ENCODE measurements at regions not wholly inside any gene's neighbourhood (a gene's known extent, or its start where the extent isn't known, plus 50 kb on each side); places are given as distances from the start of the nearest gene placed in this dataset.

- WGBS, 4 donors, result 58 to 98% (median 94%) methylated on average over 3 of the region's 3 CpGs
- TF ChIP-seq CTCF (IDR thresholded peaks at IDR 0.05) (no peak), POLR2A (IDR thresholded peaks at IDR 0.05) (no peak)
- intact Hi-C loops (cut with DNase I), result no loop called here
Observed at GRCh38 chr12:92299744-92300143, 154.1 kb upstream of the BTG1 start.

DNA sequence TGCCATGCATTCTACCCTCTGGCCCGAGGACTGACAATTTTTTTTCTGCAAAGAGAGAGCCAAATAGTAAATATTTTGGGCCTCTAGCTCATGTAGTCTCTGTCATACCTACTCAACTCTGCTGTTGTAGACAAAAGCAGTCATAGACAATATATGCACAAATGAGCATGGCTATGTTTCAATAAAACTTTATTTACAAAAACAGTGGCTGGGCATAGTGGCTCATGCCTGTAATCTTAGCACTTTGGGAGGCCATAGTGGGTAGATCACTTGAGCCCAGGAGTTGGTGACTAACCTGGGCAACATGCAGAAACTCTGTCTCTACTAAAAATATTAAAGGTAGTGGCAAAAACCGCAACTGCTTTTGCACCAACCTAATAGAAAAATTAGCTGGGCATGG lies 153.7 kb upstream of the BTG1 start:
- no peak for TF ChIP-seq POLR2A (IDR thresholded peaks at IDR 0.05)
- no peak for TF ChIP-seq CTCF (IDR thresholded peaks at IDR 0.05)
- Histone ChIP-seq H3K27ac (peak overlapping the region in 1 of 12 donors; percentile 84), H3K4me1 (peaks cover 0 to 36% (median 10%) of the 10 kb centered on the region in 12 donors), H3K27me3 (no peaks in the 10 kb centered on the region), H3K9me3 (no peaks in the 10 kb centered on the region), H3K36me3 (no peaks in the 10 kb centered on the region), H3K4me3 (no peak overlapping the region)
- intact Hi-C loops (cut with DNase I), result no loop called here
- DNase-seq (no peak), ATAC-seq (no peak)
- WGBS, 4 donors, result 77 to 98% (median 88%) methylated on average over 2 of the region's 2 CpGs

More at GRCh38 chr12:92299744-92300143, 154.1 kb upstream of the BTG1 start:
- no peaks in the 10 kb centered on the region for H3K9me3 ChIP-seq
- H3K27ac ChIP-seq, result no peak overlapping the region
- H3K27me3 ChIP-seq, result no peaks in the 10 kb centered on the region
- H3K4me3 ChIP-seq, result no peak overlapping the region
- peaks cover 0 to 38% (median 13%) of the 10 kb centered on the region in 12 donors for H3K4me1 ChIP-seq
- DNase-seq (no peak), ATAC-seq (no peak)
- no peaks in the 10 kb centered on the region for H3K36me3 ChIP-seq

DNA sequence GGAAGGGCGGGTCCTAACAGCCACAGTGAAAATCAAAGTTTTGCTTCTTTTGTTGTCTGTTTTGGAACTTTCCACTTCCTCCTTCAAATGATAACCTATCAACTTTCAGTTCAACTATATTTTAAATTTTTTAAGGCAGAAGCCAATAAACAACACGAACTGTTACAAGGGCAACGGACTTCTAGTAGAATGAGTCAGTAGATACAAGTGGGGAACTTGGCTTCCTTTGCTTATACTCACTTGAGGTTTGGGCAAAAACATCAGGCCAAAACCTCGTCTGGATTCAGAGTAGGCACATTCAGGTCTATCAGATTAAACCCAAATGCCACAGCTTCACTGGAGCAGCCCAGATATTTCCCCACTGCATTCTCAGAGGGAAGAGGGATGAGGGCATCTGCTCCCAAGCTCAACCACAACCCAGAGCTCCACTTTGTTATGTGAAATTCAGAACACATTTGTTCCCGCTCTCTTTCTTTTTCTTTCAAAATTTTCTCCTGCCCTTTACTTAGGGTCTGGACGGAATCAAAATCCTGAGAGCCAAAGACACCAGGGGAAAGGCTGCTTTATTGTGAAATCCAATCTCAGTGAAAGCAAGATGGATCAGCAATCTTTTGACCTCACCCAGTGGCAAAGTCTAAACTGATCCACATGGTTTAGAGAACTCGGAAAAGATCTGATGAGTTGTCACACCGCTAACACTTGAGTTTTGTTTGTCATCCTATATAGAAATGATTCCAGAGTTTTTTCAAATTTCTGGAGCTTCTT lies 152.5 kb upstream of the BTG1 start:
- peaks cover 0 to 29% (median 3%) of the 10 kb centered on the region in 12 donors for H3K4me1 ChIP-seq
- no peaks in the 10 kb centered on the region for H3K27me3 ChIP-seq
- intact Hi-C loops (cut with DNase I), result no loop called here
- no peaks in the 10 kb centered on the region for H3K36me3 ChIP-seq
- peak overlapping the region in 11 of 12 donors; percentile 17 to 84 (median 47) for H3K27ac ChIP-seq
- H3K4me3 ChIP-seq, result no peak overlapping the region
- TF ChIP-seq POLR2A (IDR thresholded peaks at IDR 0.05), result no peak
- no peak for TF ChIP-seq CTCF (IDR thresholded peaks at IDR 0.05)
- ATAC-seq (peak; percentile 37 to 84 (median 68)), DNase-seq (no peak)
- H3K9me3 ChIP-seq, result no peaks in the 10 kb centered on the region
- WGBS, 4 donors, result 68 to 78% (median 69%) methylated on average over 8 of the region's 8 CpGs

DNA sequence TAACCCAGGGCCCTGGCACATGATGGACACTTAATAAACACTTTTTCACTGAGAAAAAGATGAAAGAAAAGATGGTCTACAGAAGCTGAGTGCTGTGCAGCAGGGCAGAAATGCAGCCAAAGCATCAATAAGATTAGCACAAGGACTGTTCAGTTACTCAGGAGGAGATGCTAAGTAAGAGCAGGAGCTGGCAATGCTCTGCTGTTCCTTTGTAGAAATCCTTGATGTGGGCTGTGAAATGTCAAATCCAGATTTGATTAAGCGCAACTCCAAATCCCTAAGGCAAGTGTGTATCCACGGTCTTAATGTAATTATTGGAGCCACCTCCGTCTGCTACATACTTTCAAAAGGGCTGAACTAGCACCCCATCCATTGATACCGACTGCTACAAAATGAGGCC lies 151.8 kb upstream of the BTG1 start:
- H3K4me3 ChIP-seq, result no peak overlapping the region
- H3K27ac ChIP-seq, result peak overlapping the region in 11 of 12 donors; percentile 13 to 84 (median 42)
- H3K9me3 ChIP-seq, result no peaks in the 10 kb centered on the region
- no peaks in the 10 kb centered on the region for H3K36me3 ChIP-seq
- intact Hi-C loops (cut with DNase I), result no loop called here
- H3K4me1 ChIP-seq, result peaks cover 0 to 27% (median 3%) of the 10 kb centered on the region in 12 donors
- WGBS, 4 donors, result 74 to 93% (median 78%) methylated on average over 4 of the region's 4 CpGs
- DNase-seq (no peak), ATAC-seq (peak in 1 of 4 donors; percentile 14)
- no peaks in the 10 kb centered on the region for H3K27me3 ChIP-seq
- TF ChIP-seq POLR2A (IDR thresholded peaks at IDR 0.05) (no peak), CTCF (IDR thresholded peaks at IDR 0.05) (no peak)

Data from heart left ventricle (tissue), 16 donors.